GM12872 (cell line): ENCODE measurements at regions not wholly inside any gene's neighbourhood (a gene's known extent, or its start where the extent isn't known, plus 50 kb on each side); places are given as distances from the start of the nearest gene placed in this dataset.

ENCODE experiments used
- CTCF ChIP-seq: IDR thresholded peaks from 3 replicates; pipeline ENCODE4 v1.5.1; 2011; ENCODE audit warnings: low read depth, mild to moderate bottlenecking, low read length, moderate library complexity; ENCODE audit not compliant: insufficient read depth

GRCh38 chr18:71913641-71914040, 630.5 kb downstream of the CBLN2 start:
- no peak for TF ChIP-seq CTCF

- no peak for TF ChIP-seq CTCF
Observed at GRCh38 chr18:71902482-71902881, 641.7 kb downstream of the CBLN2 start.

- no peak for TF ChIP-seq CTCF
Observed at GRCh38 chr18:71899707-71900472, 644.3 kb downstream of the CBLN2 start.

- no peak for TF ChIP-seq CTCF
Observed at GRCh38 chr18:71899183-71899582, 645.0 kb downstream of the CBLN2 start.

GRCh38 chr18:71887509-71887908, 656.6 kb downstream of the CBLN2 start:
- TF ChIP-seq CTCF, result no peak

GRCh38 chr18:71878226-71878625, 665.9 kb downstream of the CBLN2 start:
- TF ChIP-seq CTCF, result no peak

- TF ChIP-seq CTCF, result no peak
Observed at GRCh38 chr18:71873695-71874094, 670.4 kb downstream of the CBLN2 start.

GRCh38 chr18:71865888-71866287, 678.3 kb downstream of the CBLN2 start:
- no peak for TF ChIP-seq CTCF
